HG03103 (cell line): ENCODE measurements at regions not wholly inside any gene's neighbourhood (a gene's known extent, or its start where the extent isn't known, plus 50 kb on each side); places are given as distances from the start of the nearest gene placed in this dataset.

ENCODE experiments used
- ATAC-seq: cut with Tn5 transposase; IDR thresholded peaks from one replicate; pipeline ENCODE4 v1.9.1; 2021; ENCODE audit warnings: low read depth; ENCODE audit not compliant: unreplicated experiment

GRCh38 chr1:83017276-83017675 is 981.7 kb downstream of the TTLL7 start:
- no peak for ATAC-seq

DNA sequence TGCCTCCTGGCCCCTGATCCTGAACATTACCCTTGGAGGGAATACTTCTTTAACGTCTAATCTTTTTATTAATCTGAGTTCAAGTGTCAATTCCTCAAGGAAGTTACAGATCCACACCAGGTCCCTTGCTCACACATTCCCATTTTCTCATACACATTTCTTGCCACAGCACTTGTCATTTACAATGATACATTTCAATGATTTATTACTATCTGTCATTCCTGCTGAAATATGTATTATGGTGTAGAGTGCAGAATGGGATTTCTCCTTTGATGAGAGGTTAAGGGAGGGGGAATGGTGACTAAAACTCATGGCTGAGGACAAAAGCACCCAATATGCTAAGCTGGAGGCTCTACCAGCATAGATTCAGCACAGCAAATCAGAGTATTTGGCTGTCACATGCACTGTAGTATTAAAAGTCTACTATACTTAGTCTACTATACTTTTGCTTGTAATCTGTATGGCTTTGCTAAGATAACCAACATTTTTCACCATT is 982.5 kb downstream of the TTLL7 start:
- no peak for ATAC-seq

DNA sequence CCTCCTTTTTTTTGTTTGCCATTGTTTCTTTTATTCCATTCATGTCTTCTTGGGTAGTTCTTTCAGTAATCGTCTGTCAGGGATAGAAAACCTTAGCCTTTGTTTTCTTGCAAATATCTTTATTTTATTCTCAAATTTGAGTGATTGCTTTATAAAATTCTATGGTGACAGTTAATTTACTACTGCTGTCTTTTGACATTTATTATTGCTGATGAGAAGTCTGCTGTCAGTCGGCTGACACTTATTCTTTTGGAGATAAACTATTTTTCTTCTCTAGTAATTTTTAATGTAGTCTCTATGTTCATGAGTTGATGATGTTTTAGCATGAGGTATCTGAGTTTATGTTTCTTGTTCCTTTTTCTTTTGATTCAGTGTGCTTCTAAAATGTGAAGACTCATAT is 983.8 kb downstream of the TTLL7 start:
- ATAC-seq, result no peak

DNA sequence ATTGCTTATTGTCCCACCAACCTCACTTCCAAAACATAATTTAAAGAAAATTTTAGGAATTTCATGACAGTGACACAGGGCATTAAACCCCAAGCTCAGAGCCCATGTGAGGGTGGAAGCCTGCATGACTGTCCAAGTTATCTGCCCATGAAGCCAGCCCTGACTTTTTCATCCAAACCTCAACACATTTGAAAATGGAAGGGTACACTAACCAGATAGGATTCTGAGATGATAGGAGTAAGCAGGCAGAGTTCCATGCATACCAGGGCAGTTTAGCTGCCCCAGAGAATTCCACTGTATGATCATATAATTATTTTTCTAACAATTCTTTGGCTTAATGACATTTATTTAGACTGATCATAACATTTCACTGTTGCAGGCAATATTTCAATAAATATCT is 986.0 kb downstream of the TTLL7 start:
- no peak for ATAC-seq

- no peak for ATAC-seq
Measured at GRCh38 chr1:83011265-83011664, 987.7 kb downstream of the TTLL7 start.

DNA sequence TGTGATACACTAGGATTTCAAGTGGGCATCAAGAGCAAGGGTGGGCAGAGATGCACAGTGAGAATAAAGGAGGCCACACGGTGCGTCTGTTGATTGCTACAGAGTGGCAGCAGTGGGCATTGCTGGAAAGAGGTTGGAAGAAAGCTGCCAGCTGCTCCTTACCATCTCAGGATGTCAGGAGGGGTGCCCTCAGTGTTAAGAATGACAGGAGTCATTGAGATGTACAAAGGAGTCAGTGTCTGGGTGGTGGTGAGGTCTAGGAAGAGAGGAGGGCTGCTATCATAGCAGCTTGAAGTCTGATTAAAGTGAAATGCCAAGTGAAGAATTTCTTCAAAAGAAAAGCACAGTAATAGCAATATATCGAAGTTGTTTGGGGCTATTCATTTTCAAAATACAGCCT is 992.7 kb downstream of the TTLL7 start:
- no peak for ATAC-seq

DNA sequence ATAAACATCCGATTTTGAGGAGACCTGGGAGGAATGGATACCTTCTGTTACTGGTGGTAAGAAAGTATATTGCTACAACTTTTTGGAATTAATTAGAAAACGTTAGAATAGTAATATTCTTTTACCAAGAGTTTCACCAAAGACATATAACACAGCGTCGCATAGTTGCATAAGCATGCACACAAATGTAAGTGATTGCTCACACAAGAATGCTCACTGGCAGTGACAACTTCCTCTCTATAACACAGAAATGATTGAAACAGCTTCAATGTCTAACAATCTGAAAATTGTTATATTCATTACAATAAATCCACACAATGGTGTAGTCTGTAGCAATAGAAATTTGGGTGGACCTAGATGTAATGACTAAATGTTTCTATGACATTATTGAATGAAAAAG is 998.6 kb downstream of the TTLL7 start:
- ATAC-seq, result no peak

GRCh38 chr1:82995951-82996350 is 1003.0 kb downstream of the TTLL7 start:
- no peak for ATAC-seq

- no peak for ATAC-seq
Measured at GRCh38 chr1:82994616-82995263, 1004.2 kb downstream of the TTLL7 start.

- ATAC-seq, result no peak
Measured at GRCh38 chr1:82991569-82991968, 1007.4 kb downstream of the TTLL7 start.

GRCh38 chr1:82979593-82980236 is 1019.2 kb downstream of the TTLL7 start:
- peak; percentile 96 for ATAC-seq

DNA sequence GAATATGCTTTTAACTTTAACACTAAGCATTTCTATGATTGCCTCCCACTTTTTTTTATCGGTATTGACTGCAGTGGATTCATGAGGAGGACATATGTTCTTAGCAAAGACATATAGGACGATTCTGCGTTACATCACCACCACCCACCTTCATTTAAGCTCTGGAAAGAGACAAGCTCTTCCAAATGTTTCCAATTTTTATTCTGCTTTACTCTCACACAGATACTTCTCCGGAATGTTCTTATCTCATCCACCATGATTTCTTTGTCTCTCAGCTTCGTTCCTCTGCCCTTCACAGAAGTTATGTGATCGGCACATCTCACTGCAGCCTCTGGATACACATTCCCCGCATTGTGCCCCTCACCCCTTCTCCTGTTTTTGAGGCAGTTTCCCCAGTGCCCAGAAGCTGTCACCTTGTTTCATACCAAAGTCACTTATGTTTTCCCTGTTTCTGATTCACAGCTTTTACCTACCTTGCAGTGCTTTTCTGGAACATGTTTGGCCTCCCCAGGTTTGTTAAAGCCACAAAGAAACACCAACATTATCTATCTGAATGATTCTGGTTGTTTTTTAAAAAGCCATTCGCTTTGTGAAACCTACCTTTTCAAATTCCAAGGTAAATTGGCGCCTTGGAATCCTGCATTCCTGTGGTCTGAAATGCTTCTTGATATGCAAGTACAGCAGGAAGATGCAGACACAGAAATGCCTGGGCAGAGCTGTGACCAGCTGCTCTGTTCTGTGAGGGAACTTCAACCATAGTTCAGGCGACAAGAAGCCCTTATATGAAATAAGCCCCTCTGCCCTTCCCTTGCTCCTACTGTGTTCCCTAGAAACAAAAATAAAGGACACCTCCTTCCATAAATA is 1020.2 kb downstream of the TTLL7 start:
- no peak for ATAC-seq

DNA sequence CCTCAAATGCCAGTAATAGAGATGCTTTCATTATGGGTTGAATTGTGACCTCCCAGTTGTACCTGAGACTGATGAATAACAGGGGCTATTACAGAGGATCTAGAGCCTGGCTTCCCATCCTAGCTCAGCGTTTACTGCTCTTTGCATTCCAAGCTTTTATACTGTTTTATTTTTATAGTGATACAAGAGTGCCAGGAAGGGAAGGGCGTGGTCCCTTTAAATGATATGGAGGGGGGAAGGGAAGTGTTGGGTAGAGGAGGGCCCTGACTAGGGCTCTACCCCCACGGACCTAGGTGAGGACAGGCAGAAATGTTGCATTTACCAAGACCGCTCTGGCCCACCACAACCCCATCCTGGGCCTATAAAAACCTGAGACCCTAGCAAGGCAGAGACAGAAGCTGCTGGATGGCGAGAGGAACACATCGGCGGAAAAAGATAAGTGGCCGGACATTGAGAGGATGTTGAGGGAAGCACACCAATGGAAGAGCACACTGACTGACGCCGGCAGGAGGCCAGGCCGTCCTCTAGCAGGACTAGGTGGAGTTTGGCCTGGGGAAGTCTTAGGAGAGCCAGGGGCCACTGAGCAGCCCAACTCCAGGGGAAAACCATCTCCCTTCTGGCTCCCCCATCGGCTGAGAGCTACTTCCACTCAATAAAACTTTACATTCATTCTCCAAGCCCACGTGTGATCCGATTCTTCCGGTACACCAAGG is 1025.9 kb downstream of the TTLL7 start:
- ATAC-seq, result no peak

DNA sequence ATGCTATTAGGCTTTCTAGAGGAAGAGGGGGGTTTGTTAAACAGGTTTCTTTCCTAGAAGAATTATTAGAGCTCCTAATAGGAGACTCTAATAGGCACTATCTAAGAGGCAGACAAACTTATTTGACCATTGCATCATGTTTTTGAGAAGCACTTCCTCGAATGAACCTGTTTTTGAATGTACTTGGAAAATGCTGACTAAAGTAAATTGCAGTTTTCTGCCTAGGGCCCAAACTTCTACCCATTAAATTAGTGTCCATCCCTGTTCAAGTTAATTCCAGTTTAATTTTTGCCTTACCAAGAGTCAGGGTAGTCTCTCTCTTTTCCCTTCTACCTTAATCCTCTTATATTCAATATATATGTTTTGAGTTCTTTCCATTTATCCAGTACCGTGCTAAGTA is 1029.6 kb downstream of the TTLL7 start:
- no peak for ATAC-seq

DNA sequence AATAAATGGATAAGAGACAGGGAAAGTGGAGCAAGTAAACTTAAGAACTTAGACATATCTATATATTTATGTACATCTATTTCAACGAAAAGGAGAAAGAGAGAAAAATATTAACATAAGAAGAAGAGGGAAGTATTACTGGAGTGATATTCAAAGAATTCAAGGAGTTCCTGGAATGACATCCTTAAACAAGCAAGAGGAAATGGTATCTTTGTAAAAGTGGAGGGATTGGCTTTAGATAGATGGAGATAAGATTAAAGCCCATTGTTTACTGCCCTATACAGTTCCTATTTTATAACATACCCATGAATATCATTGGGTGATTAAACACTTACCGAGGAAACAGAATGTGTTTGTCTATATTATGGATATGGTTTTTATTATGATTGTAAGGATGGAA is 1036.3 kb downstream of the TTLL7 start:
- ATAC-seq, result no peak

GRCh38 chr1:82950606-82951200 is 1048.2 kb downstream of the TTLL7 start:
- ATAC-seq, result no peak

- no peak for ATAC-seq
Measured at GRCh38 chr1:82948386-82948785, 1050.5 kb downstream of the TTLL7 start.

DNA sequence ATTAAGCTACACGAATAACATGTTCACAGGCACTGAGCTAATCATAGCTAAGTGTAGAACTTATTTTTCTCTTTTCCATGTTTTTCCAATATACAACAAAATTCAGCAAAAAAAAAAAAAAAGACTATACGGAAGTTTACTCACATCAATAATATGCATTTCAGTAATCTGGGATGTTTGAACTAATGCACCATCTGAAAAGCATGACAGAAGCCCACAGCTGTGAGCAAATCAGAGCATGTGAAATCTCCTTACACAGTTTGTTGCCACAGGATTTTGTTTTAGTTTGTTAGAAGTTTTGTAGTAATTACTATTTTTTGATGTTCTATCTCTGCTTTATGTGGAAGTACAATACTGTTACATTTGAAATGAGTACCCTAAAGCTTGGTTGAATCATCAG is 1051.7 kb downstream of the TTLL7 start:
- ATAC-seq, result no peak

DNA sequence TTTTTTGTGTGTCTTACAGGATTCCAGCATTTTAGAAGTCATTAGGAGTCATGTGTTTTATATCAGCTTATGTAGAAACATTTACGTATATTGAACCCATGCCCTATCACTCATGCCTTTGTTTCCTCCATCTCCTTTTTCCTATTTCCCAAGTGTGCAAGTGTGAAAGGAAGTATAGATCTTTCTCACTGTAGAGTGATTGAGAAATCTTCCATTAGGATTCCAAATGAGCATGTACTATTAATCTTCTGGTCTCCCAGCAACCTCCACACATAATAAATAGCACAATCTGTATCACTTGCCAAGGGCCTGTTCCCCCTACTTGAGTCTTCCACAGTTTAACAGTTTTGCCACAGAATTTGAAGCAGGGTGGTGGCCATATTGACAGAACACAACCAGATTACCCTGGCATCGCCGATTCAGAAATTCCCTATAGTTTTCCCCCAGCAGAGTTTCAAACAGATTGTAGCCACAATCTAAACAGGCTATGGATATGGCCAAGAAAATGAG is 1052.8 kb downstream of the TTLL7 start:
- no peak for ATAC-seq

- no peak for ATAC-seq
Measured at GRCh38 chr1:82944822-82945221, 1054.1 kb downstream of the TTLL7 start.
